Stromal cell of bone marrow (primary cell): ENCODE measurements at regions not wholly inside any gene's neighbourhood (a gene's known extent, or its start where the extent isn't known, plus 50 kb on each side); places are given as distances from the start of the nearest gene placed in this dataset.
"Not testable (repeated sequence)": the region's sequence is repeated elsewhere in the genome, so short reads cannot be mapped to it uniquely, and the experiment has no call there.

Source experiments
- DNase-seq: peaks from one replicate; pipeline ENCODE4 v3.0.0-alpha.2; 2012; ENCODE audit warnings: low read depth

- no peak for DNase-seq
Observed at GRCh38 chr18:11511434-11512095, 97.8 kb upstream of the SLC35G4 start.

DNA sequence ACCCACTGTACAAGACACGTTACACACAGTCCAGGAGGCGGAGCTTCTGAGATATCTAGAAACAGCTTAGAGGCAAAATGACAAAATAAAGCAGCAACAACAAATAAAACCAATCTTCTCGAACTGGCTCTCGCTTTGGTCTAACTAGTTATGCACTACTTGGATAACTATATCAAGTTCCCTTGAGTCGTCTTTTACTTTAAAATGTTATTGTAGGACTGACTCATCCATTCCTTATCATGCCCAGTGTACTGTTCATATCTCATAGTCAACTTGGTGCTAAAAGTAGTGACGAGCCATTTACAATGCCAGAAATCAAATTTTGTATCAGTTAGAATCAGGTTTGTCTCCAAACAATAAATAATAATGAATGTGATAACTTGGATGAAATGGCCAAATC lies 102.5 kb upstream of the SLC35G4 start:
- DNase-seq, result no peak

DNA sequence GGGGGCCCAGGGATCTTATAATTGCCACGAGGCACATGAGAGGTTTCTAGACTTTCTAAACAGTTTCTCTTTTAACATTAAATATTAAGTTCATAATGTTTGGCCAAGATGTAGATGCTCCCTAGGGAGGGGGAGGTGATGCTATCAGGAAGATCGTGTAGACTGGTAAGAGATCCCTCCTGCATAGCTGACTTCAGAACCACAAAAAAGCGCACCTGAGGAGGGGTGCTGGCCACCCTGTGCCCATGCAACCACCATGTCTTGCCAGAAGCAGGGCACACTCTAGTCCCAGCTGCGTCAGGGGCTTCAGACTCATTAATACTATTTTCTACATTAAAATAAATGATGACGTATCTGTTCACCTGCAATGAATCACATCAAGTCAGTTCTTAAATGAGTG lies 103.4 kb upstream of the SLC35G4 start:
- no peak for DNase-seq

- DNase-seq, result no peak
Observed at GRCh38 chr18:11504962-11505361, 104.4 kb upstream of the SLC35G4 start.

GRCh38 chr18:11502368-11502767 lies 107.0 kb upstream of the SLC35G4 start:
- DNase-seq, result no peak

DNA sequence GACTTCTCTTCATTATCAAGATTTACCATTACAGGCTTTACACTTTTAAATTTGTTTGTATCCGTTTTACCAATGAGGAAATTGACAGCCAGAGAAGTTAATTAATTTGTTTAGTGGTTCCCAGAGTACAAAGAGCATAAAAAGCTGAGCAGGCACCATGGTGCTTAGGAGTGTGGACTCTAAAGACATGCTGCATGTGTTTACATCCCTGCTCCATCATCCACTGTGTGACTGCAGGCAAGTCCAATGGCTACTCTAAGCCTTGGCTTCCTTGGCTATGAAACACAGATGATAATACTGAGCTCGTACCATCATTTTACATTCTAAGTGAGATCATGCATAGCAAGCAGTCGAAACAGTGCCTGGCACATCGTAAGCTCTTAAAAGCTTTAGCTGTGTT lies 108.0 kb upstream of the SLC35G4 start:
- no peak for DNase-seq

GRCh38 chr18:11500153-11501122 lies 109.0 kb upstream of the SLC35G4 start:
- DNase-seq, result peak; percentile 96

DNA sequence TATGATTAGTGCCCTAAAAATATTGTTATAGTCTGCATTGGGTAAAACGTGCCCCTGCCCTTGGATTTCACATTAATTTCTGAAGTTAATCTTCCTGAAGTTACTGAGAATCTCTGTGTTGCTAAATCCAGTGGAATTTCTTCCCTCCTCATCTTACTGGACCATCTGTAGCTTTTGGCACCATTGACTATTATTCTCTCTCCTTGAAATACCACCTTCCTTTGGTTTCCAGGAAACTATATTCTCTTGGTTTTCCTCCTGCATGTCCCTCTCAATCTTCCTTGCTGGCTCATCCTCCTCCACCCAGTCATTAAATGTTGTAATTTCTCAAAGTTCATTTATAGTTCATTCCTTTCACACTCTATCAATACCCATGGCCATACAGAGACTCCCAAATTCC lies 110.6 kb upstream of the SLC35G4 start:
- DNase-seq, result no peak

DNA sequence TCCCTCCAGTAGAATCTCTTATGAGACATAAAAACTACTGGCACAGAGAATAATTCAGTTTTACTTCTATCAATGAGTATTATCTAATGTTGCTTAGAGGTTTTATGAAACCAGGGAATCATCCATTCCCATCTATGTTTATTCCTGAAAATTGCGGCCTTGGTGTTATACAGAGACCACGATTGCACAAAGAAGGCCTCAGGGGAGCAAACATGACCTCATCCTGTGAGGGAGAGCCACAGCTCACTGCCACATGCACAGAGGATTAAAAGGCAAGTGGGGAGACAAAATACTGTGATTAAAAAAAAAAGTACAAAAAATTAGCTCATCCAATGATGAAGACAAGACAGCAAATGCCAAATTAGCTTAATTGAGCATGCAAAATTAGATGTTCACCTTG lies 111.8 kb upstream of the SLC35G4 start:
- DNase-seq, result peak; percentile 74

DNA sequence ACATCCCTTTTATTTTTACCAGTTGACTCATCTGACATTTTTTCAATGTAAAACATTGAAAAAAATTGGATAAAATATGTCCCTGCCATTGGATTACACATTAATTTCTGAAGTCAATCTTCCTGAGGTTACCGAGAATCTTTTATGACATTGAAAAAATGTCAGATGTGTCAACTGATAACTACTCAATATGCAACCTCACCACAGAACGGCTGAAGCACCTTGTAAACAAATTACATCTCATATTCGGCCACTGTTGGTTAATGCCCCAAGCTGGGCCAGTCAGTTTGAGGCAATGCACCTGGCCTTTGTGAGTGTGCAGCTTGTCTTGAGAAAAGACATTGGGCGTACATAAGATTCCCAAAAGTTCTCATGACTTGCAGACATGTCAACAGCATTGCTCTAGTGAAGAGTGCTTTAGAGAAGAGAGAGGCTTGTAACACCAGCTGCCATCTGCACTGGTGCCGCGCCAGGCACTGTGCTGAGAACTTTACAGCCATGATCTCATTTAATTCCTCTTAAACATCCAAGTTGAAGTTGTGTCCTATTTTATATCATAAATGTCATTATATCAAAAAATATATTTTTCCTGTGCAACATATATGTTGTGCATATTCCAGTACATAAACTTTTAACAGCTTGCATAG lies 112.7 kb upstream of the SLC35G4 start:
- DNase-seq, result no peak

- no peak for DNase-seq
Observed at GRCh38 chr18:11495441-11495840, 114.0 kb upstream of the SLC35G4 start.

DNA sequence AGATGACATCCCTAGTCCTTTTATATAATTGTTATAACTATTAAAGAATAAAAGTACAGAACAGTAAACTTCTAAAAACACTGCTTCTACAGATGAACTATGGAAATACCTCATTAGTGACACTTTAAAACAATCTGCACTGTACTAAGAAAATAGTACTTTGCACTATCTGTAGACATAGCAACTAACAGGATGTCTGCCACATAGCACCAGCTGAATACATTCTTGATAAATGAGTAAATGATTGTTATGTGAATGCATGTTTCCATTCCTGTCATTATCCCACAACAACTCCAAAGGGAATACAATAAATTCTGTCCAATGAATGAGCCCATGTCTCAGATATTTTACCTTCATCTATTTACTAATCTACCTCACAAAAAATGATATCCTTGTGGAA lies 115.3 kb upstream of the SLC35G4 start:
- DNase-seq, result peak; percentile 30

GRCh38 chr18:11489266-11489899 lies 120.0 kb upstream of the SLC35G4 start:
- no peak for DNase-seq

DNA sequence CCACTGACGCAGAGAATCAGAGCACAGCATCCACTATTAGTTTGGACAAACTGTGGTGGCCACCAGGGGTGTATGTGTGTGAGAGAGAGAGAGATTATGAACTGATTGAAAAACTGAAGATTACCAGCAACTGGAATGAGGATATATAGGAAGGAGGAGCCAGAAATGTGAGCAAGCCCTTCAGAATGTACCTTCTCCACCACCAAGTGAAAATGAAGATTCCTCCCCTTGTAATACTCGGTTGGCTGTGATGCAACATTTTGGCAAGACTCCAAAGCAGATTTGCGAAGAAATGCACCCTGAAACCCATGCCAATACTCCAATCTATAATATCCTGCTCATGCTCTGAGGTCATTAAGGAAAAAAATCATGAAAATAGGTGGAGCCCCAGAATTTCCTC lies 121.2 kb upstream of the SLC35G4 start:
- DNase-seq, result no peak

DNA sequence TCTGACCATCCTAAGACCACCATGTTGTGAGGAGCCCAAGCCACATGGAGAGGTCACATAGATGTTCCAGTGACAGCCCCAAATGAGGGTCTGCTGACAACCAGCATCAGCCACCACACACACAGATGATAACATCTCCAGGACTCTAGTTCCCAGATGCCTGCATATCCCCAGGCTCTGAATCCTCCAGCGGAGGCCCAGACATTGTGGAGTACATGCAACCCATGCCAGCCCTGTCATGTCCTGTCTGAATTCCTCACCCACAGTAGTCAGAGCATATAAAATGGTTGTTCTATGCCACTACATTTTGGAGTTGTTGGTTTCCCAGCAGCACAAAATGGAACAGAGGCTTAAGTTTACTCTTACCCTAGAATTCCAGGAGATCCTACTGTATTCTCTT lies 122.0 kb upstream of the SLC35G4 start:
- no peak for DNase-seq

- no peak for DNase-seq
Observed at GRCh38 chr18:11482271-11482670, 127.1 kb upstream of the SLC35G4 start.

- no peak for DNase-seq
Observed at GRCh38 chr18:11480692-11481091, 128.7 kb upstream of the SLC35G4 start.

- not testable (repeated sequence) for DNase-seq
Observed at GRCh38 chr18:11479031-11479430, 130.4 kb upstream of the SLC35G4 start.

DNA sequence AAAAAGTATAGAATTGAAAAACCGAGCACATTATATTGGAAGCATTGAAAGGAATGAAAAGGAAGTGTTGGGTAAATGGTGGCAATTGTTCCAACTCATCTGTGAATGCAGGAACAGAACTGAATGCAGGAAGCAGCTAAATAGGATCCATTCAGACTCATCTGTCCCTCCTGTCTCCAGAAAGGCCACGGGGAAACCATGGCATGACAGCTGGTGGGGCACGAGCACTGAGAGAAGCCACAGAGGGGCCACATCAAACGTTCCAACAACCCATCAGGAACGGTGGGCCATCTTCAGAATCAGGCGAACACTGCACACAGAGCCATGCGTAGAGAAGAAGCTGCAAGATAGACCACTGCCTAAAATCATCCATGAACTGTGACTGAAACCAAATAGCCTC lies 138.5 kb upstream of the SLC35G4 start:
- no peak for DNase-seq

- DNase-seq, result no peak
Observed at GRCh38 chr18:11468617-11469016, 140.8 kb upstream of the SLC35G4 start.

DNA sequence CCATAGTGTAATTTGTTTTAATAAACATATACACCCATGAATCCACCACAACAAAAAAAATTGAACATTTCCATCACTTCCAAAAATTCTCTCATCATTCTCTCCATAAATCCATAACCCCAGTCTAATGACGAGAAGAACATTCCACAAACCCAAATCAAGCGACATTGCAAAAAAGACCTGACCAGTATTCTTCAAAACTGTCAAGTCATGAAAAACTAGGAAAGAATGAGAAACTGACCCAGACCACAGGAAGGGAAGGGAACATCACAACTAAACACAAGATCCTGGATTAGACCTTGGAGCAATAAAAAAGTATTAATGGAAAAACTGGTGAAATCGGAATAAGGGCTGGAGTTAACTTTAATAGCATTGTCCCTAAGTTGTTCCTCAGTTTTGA lies 141.3 kb upstream of the SLC35G4 start:
- DNase-seq, result no peak

GRCh38 chr18:11467611-11468010 lies 141.8 kb upstream of the SLC35G4 start:
- DNase-seq, result no peak
